Cardiac fibroblast (primary cell): ENCODE measurements at regions not wholly inside any gene's neighbourhood (a gene's known extent, or its start where the extent isn't known, plus 50 kb on each side); places are given as distances from the start of the nearest gene placed in this dataset.

Experiments
- DNase-seq, 2 donors: peaks; one replicate each; pipeline versions ENCODE4 v3.0.0 to v3.0.0-alpha.2; 2010; ENCODE audit warnings: low read depth in 2 of 2
- H3K4me3 ChIP-seq, 2 donors: replicated peaks in 1 of 2; 1 replicate in 1 of 2; 2 replicates in 1 of 2; pipeline ENCODE4 v1.5.1; 2011; ENCODE audit warnings: low read depth in 2 of 2, low read length in 2 of 2, mild to moderate bottlenecking in 2 of 2, moderate library complexity in 1 of 2
- TF ChIP-seq, protein P1 (sequence below): IDR thresholded peaks from one replicate; pipeline ENCODE4 v1.5.1; 2011; ENCODE audit warnings: low read depth, mild to moderate bottlenecking, low read length, inconsistent platforms

DNA sequence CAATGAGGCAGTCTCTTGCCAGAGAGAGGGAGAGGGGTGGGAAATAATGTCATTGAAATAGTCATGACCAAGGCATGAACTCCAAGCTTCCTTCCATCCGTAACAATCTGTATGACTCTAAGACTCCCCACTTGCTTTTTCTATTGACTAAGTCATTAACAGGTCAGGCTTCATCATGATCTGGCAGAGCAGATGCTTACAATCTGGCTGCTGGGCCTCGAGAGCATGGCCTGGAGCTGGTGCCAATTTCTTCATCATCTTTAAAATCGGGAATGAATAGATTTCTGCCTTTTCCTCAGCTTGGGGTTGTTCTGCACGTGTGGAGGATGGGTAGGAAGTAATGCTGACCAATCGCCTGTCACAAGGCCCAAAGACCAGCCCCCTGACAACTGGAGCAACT, 280.6 kb upstream of the CLNK start:
- TF ChIP-seq, protein P1, sequence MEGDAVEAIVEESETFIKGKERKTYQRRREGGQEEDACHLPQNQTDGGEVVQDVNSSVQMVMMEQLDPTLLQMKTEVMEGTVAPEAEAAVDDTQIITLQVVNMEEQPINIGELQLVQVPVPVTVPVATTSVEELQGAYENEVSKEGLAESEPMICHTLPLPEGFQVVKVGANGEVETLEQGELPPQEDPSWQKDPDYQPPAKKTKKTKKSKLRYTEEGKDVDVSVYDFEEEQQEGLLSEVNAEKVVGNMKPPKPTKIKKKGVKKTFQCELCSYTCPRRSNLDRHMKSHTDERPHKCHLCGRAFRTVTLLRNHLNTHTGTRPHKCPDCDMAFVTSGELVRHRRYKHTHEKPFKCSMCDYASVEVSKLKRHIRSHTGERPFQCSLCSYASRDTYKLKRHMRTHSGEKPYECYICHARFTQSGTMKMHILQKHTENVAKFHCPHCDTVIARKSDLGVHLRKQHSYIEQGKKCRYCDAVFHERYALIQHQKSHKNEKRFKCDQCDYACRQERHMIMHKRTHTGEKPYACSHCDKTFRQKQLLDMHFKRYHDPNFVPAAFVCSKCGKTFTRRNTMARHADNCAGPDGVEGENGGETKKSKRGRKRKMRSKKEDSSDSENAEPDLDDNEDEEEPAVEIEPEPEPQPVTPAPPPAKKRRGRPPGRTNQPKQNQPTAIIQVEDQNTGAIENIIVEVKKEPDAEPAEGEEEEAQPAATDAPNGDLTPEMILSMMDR: no peak
- no peak overlapping the region for H3K4me3 ChIP-seq
- DNase-seq: no peak

DNA sequence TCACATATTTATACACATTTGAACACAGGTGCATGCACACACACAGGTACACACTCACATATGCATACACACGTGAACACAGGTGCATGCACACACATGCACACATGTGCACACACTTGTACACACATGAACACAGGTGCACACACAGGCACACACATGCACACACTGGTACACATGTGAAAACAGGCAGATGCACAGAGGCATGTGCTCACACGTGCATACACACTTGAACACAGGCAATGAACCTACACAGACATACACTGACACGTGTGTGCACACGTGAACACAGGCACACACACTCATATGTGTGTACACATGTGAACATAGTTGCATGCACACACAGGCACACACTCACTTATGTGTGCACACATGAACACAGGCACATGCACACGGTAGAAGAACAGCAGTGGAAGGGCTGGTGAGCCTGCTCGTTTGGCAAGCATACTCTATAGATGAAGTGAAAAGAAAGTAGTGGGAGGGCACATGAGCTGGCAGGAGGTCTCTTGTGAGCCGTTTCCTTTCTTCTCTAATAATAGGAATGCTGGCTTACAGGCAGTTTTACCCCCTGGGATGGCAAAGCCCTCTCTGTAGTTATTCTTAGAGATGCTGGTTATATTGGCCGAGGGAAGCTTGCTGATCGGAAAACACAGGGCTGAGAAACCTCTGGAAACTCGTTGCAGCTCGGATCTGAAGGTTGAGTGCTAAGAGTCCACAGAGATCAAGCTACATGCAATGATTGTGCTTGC, 279.6 kb upstream of the CLNK start:
- no peak for DNase-seq
- TF ChIP-seq, protein P1: no peak
- H3K4me3 ChIP-seq: no peak overlapping the region

DNA sequence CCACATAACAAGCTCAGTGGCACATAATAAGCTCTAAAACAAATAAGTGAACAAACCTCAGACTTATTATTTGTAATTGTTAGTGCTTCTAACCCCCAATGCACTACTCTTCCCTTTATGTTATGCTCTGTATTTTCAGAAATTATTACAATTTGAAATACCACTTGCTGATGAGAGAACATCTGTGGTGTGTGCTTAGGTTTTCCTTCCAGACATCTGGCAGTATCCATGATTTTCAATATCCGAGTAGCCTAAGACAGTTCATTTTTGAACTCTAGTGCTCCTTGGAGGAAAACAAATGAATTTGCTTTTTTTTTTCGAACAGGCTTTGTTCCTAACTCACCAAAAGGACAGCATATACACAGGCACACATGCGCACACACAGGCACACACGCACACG, 278.7 kb upstream of the CLNK start:
- no peak overlapping the region for H3K4me3 ChIP-seq
- TF ChIP-seq, protein P1: no peak
- no peak for DNase-seq

DNA sequence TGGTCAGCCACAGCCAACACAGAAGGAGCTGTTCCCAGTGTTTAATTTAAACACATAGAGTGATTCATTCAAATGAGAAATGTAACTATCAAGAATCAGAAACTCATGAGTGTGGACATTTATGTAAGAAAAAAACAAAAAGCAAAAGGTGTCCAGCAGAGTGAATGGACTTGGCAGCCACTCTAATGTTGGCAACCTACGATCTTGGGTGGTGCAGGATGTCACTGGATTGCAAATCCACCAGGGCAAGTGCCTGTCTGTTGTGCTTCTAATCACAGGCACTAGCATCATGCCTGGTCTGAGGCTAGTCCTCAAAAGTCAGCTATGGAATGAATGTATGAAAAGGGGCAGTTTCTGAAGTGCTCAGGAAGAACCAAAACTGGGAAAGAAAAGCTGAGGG, 277.7 kb upstream of the CLNK start:
- DNase-seq: no peak
- H3K4me3 ChIP-seq: no peak overlapping the region
- TF ChIP-seq, protein P1: no peak

DNA sequence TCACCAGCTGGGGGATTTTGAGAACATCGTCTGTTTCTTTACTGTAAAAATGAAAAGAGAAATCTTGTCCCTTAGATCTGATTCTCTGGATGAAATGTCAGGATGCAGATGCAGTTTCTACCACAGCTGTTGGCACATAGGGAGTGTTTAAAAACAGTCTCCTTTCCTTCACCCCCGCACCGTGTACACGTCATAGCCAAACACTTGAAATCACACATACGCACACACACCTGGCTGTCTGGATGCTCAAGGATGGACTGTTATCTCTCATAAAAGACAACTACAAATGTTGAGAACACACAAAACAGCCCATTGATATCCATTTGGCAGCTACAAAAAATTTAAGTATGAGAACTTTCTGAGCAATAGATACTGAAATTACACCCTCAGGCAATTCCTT, 275.8 kb upstream of the CLNK start:
- H3K4me3 ChIP-seq: no peak overlapping the region
- no peak for DNase-seq
- TF ChIP-seq, protein P1: no peak

DNA sequence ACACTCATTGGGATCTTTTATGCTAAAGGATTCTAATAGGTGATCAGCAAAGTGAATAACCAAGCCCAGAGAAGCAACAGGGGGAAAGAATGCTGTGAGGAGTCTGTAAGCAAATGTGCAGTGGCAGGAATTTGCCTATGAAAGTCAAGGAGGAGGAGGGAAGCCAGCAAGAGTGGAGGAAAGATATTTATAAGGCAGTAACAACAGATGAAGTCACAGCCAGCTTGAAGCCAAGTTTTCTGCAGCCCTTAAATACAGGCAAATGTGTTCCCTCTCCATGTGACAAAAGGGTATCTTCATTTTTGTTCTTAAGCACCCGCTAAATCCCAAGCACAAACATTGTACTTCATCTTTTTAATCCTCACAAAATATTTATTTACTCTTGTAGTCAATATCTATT, 275.0 kb upstream of the CLNK start:
- DNase-seq: no peak
- TF ChIP-seq, protein P1: no peak

More for the DNA sequence above, 275.0 kb upstream of the CLNK start:
- no peak overlapping the region for H3K4me3 ChIP-seq
